ENCODE measurements at regions not wholly inside any gene's neighbourhood (a gene's known extent, or its start where the extent isn't known, plus 50 kb on each side); places are given as distances from the start of the nearest gene placed in this dataset.

- Histone ChIP-seq H3K4me1 (ENCODE audit: insufficient read depth, low read length) (peaks cover 8% of the 10 kb centered on the region), H3K9me3 (ENCODE audit: control insufficient read depth in 1 of 2, insufficient read depth in 1 of 2, low read length in 2 of 2) (peaks cover 0 to 8% of the 10 kb centered on the region in 2 experiments), H3K36me3 (ENCODE audit: insufficient read depth, low read length) (no peaks in the 10 kb centered on the region), H3K4me3 (ENCODE audit: low read length) (no peak overlapping the region), H3K27me3 (ENCODE audit: control insufficient read depth in 1 of 2, insufficient read depth in 2 of 2, low read length in 2 of 2) (no peaks in the 10 kb centered on the region), H3K27ac (ENCODE audit: low read depth in 1 of 2, low read length in 2 of 2) (no peak overlapping the region)
- Mint-ChIP-seq H3K27ac (no peak overlapping the region), H3K4me1 (ENCODE audit: low read depth) (no peaks in the 10 kb centered on the region), H3K9me3 (no peaks in the 10 kb centered on the region), H3K4me3 (no peak overlapping the region), H3K27me3 (no peaks in the 10 kb centered on the region), H3K36me3 (ENCODE audit: low read depth) (no peaks in the 10 kb centered on the region)
- POLR2A ChIA-PET = no interaction called here
- TF ChIP-seq CTCF (IDR thresholded peaks at IDR 0.05) = no peak
- intact Hi-C loops (cut with DNase I, micrococcal nuclease) = loop anchor here (5.0 kb wide), 2 partner anchors 62 to 143 kb away; no protein-coding TSS in a partner anchor
- no peak for DNase-seq
- ATAC-seq (ENCODE audit: poor library complexity) = no peak
- CTCF ChIA-PET = no interaction called here
These were observed 55.9 kb upstream of the MYL10 start for GRCh38 chr7:101684983-101685330.

- no peak for DNase-seq
- H3K27me3 ChIP-seq (ENCODE audit: control insufficient read depth in 1 of 2, insufficient read depth in 2 of 2, low read length in 2 of 2) = no peaks in the 10 kb centered on the region
- H3K4me3 ChIP-seq (ENCODE audit: low read length) = no peak overlapping the region
- no peak overlapping the region for H3K27ac Mint-ChIP-seq
- H3K27me3 Mint-ChIP-seq = no peaks in the 10 kb centered on the region
- H3K4me1 Mint-ChIP-seq (ENCODE audit: low read depth) = no peaks in the 10 kb centered on the region
- H3K27ac ChIP-seq (ENCODE audit: low read depth in 1 of 2, low read length in 2 of 2) = no peak overlapping the region
- peaks cover 8% of the 10 kb centered on the region for H3K4me1 ChIP-seq (ENCODE audit: insufficient read depth, low read length)
- POLR2A ChIA-PET = no interaction called here
- no peaks in the 10 kb centered on the region for H3K9me3 Mint-ChIP-seq
- H3K4me3 Mint-ChIP-seq = no peak overlapping the region
- CTCF ChIA-PET = no interaction called here
- no peak for TF ChIP-seq CTCF (IDR thresholded peaks at IDR 0.05)
- H3K36me3 Mint-ChIP-seq (ENCODE audit: low read depth) = no peaks in the 10 kb centered on the region
- ATAC-seq (ENCODE audit: poor library complexity) = no peak
- H3K9me3 ChIP-seq (ENCODE audit: control insufficient read depth in 1 of 2, insufficient read depth in 1 of 2, low read length in 2 of 2) = peaks cover 0 to 4% of the 10 kb centered on the region in 2 experiments
- no peaks in the 10 kb centered on the region for H3K36me3 ChIP-seq (ENCODE audit: insufficient read depth, low read length)
- intact Hi-C loops (cut with DNase I, micrococcal nuclease) = loop anchor here (5.0 kb wide), 2 partner anchors 61 to 144 kb away; no protein-coding TSS in a partner anchor
These were observed 56.9 kb upstream of the MYL10 start for GRCh38 chr7:101686030-101686429.

- no peak overlapping the region for H3K4me3 ChIP-seq (ENCODE audit: low read length)
- H3K4me1 ChIP-seq (ENCODE audit: insufficient read depth, low read length) = peaks cover 8% of the 10 kb centered on the region
- no peak overlapping the region for H3K27ac ChIP-seq (ENCODE audit: low read depth in 1 of 2, low read length in 2 of 2)
- no peaks in the 10 kb centered on the region for H3K27me3 ChIP-seq (ENCODE audit: control insufficient read depth in 1 of 2, insufficient read depth in 2 of 2, low read length in 2 of 2)
- no peaks in the 10 kb centered on the region for H3K27me3 Mint-ChIP-seq
- no peaks in the 10 kb centered on the region for H3K9me3 Mint-ChIP-seq
- no peak for ATAC-seq (ENCODE audit: poor library complexity)
- no peaks in the 10 kb centered on the region for H3K4me1 Mint-ChIP-seq (ENCODE audit: low read depth)
- H3K27ac Mint-ChIP-seq = no peak overlapping the region
- CTCF ChIA-PET = no interaction called here
- no peak overlapping the region for H3K4me3 Mint-ChIP-seq
- no peak for TF ChIP-seq CTCF (IDR thresholded peaks at IDR 0.05)
- no peaks in the 10 kb centered on the region for H3K36me3 Mint-ChIP-seq (ENCODE audit: low read depth)
- no peaks in the 10 kb centered on the region for H3K36me3 ChIP-seq (ENCODE audit: insufficient read depth, low read length)
- POLR2A ChIA-PET = no interaction called here
- peaks cover 0 to 4% of the 10 kb centered on the region in 2 experiments for H3K9me3 ChIP-seq (ENCODE audit: control insufficient read depth in 1 of 2, insufficient read depth in 1 of 2, low read length in 2 of 2)
- no peak for DNase-seq
- intact Hi-C loops (cut with DNase I, micrococcal nuclease) = loop anchor here (5.0 kb wide), 2 partner anchors 60 to 145 kb away; no protein-coding TSS in a partner anchor
These were observed 58.0 kb upstream of the MYL10 start for GRCh38 chr7:101687081-101687480.
